K562 (cell line): ENCODE measurements at regions not wholly inside any gene's neighbourhood (a gene's known extent, or its start where the extent isn't known, plus 50 kb on each side); places are given as distances from the start of the nearest gene placed in this dataset.

Experiments used
- ETV1 ChIP-seq: fragments of 450-650 bp; conservative IDR thresholded peaks from 2 replicates; pipeline ENCODE4 v1.6.1; 2016; ENCODE audit warnings: missing genetic modification characterization, control low read depth, low read depth, missing compliant biosample characterization
- ID3 ChIP-seq, 2 experiments: fragments of 250-450 bp in 1 of 2; fragments of 450-650 bp in 1 of 2; sonication (Bioruptor Pico) in 1 of 2; IDR thresholded peaks; 2 replicates each; pipeline versions ENCODE4 v1.6.1 to v1.8.0; 2016 to 2021; ENCODE audit warnings: mild to moderate bottlenecking in 2 of 2, moderate library complexity in 2 of 2, missing compliant biosample characterization in 1 of 2, missing genetic modification characterization in 1 of 2
- MTA3 ChIP-seq: fragments of 450-650 bp; formaldehyde crosslinking; IDR thresholded peaks from 2 replicates; pipeline ENCODE4 v1.6.1; 2017; ENCODE audit warnings: mild to moderate bottlenecking, borderline replicate concordance
- NCOA4 ChIP-seq: fragments of 450-650 bp; IDR thresholded peaks from 2 replicates; pipeline ENCODE4 v1.6.1; 2018; ENCODE audit warnings: mild to moderate bottlenecking; ENCODE audit not compliant: partially characterized antibody
- NFIC ChIP-seq: fragments of 450-650 bp; IDR thresholded peaks from 2 replicates; pipeline ENCODE4 v1.6.1; 2017; ENCODE audit warnings: mild to moderate bottlenecking, inconsistent platforms
- ZHX1 ChIP-seq: fragments of 150-350 bp; conservative IDR thresholded peaks from 2 replicates; pipeline ENCODE4 v1.6.1; 2014; ENCODE audit warnings: low read length
- TF ChIP-seq, protein P1 (sequence below): fragments of 450-650 bp; formaldehyde crosslinking; IDR thresholded peaks from 2 replicates; pipeline ENCODE4 v1.4.0; 2020; ENCODE audit warnings: mild to moderate bottlenecking, moderate library complexity
- TF ChIP-seq, protein P2 (sequence below): fragments of 450-650 bp; IDR thresholded peaks from 2 replicates; pipeline ENCODE4 v1.7.1; 2018; ENCODE audit warnings: mild to moderate bottlenecking, low read depth; ENCODE audit not compliant: partially characterized antibody
- TF ChIP-seq, protein P3 (sequence below): sonication (generic); formaldehyde crosslinking; IDR thresholded peaks from 2 replicates; pipeline ENCODE4 v1.4.0; 2020; ENCODE audit warnings: mild to moderate bottlenecking, missing genetic modification reagents

- TF ChIP-seq, protein P1, sequence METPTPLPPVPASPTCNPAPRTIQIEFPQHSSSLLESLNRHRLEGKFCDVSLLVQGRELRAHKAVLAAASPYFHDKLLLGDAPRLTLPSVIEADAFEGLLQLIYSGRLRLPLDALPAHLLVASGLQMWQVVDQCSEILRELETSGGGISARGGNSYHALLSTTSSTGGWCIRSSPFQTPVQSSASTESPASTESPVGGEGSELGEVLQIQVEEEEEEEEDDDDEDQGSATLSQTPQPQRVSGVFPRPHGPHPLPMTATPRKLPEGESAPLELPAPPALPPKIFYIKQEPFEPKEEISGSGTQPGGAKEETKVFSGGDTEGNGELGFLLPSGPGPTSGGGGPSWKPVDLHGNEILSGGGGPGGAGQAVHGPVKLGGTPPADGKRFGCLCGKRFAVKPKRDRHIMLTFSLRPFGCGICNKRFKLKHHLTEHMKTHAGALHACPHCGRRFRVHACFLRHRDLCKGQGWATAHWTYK (CRISPR knock-in tag) = no peak
- TF ChIP-seq, protein P2, sequence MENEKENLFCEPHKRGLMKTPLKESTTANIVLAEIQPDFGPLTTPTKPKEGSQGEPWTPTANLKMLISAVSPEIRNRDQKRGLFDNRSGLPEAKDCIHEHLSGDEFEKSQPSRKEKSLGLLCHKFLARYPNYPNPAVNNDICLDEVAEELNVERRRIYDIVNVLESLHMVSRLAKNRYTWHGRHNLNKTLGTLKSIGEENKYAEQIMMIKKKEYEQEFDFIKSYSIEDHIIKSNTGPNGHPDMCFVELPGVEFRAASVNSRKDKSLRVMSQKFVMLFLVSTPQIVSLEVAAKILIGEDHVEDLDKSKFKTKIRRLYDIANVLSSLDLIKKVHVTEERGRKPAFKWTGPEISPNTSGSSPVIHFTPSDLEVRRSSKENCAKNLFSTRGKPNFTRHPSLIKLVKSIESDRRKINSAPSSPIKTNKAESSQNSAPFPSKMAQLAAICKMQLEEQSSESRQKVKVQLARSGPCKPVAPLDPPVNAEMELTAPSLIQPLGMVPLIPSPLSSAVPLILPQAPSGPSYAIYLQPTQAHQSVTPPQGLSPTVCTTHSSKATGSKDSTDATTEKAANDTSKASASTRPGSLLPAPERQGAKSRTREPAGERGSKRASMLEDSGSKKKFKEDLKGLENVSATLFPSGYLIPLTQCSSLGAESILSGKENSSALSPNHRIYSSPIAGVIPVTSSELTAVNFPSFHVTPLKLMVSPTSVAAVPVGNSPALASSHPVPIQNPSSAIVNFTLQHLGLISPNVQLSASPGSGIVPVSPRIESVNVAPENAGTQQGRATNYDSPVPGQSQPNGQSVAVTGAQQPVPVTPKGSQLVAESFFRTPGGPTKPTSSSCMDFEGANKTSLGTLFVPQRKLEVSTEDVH = no peak
- TF ChIP-seq NCOA4 = no peak
- no peak for TF ChIP-seq ZHX1
- TF ChIP-seq ID3 (CRISPR knock-in tag; IDR thresholded peaks at IDR 0.05) = no peak
- no peak for TF ChIP-seq ID3 (tag; IDR thresholded peaks at IDR 0.05)
- TF ChIP-seq MTA3 = no peak
- TF ChIP-seq NFIC = no peak
- TF ChIP-seq ETV1 = no peak
- TF ChIP-seq, protein P3, sequence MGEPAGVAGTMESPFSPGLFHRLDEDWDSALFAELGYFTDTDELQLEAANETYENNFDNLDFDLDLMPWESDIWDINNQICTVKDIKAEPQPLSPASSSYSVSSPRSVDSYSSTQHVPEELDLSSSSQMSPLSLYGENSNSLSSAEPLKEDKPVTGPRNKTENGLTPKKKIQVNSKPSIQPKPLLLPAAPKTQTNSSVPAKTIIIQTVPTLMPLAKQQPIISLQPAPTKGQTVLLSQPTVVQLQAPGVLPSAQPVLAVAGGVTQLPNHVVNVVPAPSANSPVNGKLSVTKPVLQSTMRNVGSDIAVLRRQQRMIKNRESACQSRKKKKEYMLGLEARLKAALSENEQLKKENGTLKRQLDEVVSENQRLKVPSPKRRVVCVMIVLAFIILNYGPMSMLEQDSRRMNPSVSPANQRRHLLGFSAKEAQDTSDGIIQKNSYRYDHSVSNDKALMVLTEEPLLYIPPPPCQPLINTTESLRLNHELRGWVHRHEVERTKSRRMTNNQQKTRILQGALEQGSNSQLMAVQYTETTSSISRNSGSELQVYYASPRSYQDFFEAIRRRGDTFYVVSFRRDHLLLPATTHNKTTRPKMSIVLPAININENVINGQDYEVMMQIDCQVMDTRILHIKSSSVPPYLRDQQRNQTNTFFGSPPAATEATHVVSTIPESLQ (CRISPR knock-in tag) = no peak
These were observed 336.2 kb downstream of the SETD4 start (continued) for GRCh38 chr21:35724156-35724555.
